ENCODE measurements at regions not wholly inside any gene's neighbourhood (a gene's known extent, or its start where the extent isn't known, plus 50 kb on each side); places are given as distances from the start of the nearest gene placed in this dataset.

GRCh38 chr1:61539720-61540462 lies 185.1 kb downstream of the TM2D1 start:
- TF ChIP-seq CTCF (IDR thresholded peaks at IDR 0.05; ENCODE audit: control extremely low read depth in 1 of 3, insufficient read depth in 1 of 3, low read depth in 1 of 3, low read length in 3 of 3) (no peak), POLR2AphosphoS5 (IDR thresholded peaks at IDR 0.05; ENCODE audit: low read depth, low read length) (no peak), SIN3A (conservative IDR thresholded peaks at IDR 0.05 in 1 of 2, IDR thresholded peaks at IDR 0.05 in 1 of 2; ENCODE audit: low read depth in 1 of 2, low read length in 2 of 2) (no peak), ASH2L (IDR thresholded peaks at IDR 0.05; ENCODE audit: low read length) (no peak), JUND (IDR thresholded peaks at IDR 0.05; ENCODE audit: low read length) (no peak), POLR2A (IDR thresholded peaks at IDR 0.05; ENCODE audit: control extremely low read depth in 1 of 2, low read depth in 2 of 2, low read length in 2 of 2) (no peak)
